Left lung (tissue), 4 donors: ENCODE measurements at regions not wholly inside any gene's neighbourhood (a gene's known extent, or its start where the extent isn't known, plus 50 kb on each side); places are given as distances from the start of the nearest gene placed in this dataset.

ENCODE experiments used
- ATAC-seq: fragments of 200-7000 bp; cut with Tn5 transposase; one replicate; pipeline ENCODE4 v1.9.1; 2020; ENCODE audit warnings: moderate library complexity
- DNase-seq, 4 donors: peaks; one replicate each; pipeline ENCODE4 v3.0.0-alpha.2; 2013 to 2020
- H3K27ac ChIP-seq, 2 donors: fragments of 200-600 bp; sonication (generic) in 1 of 2; one replicate each; pipeline versions ENCODE4 v1.5.0 to v1.8.0; 2020 to 2021
- H3K27me3 ChIP-seq, 2 donors: fragments of 200-600 bp; sonication (generic) in 1 of 2; one replicate each; pipeline versions ENCODE4 v1.5.0 to v1.8.0; 2020 to 2021
- H3K36me3 ChIP-seq, 2 donors: fragments of 200-600 bp; sonication (generic) in 1 of 2; one replicate each; pipeline versions ENCODE4 v1.5.0 to v1.8.0; 2020 to 2021
- H3K4me1 ChIP-seq, 2 donors: fragments of 200-600 bp; one replicate each; pipeline ENCODE4 v1.8.0; 2021
- H3K4me3 ChIP-seq, 2 donors: fragments of 200-600 bp; sonication (generic) in 1 of 2; one replicate each; pipeline versions ENCODE4 v1.5.0 to v1.8.0; 2020 to 2021; ENCODE audit warnings: mild to moderate bottlenecking in 1 of 2
- H3K9me3 ChIP-seq, 2 donors: fragments of 200-600 bp; sonication (generic) in 1 of 2; one replicate each; pipeline versions ENCODE4 v1.5.0 to v1.8.0; 2020 to 2021
- intact Hi-C, 2 donors: fragments of 100-400 bp; cut with DNase I; formaldehyde crosslinking; loops; one replicate each; pipeline versions ENCODE4 v1.11.2 to v1.14.2; 2022
- TF ChIP-seq, protein P1 (sequence below), 2 donors: fragments of 200-600 bp; sonication (generic) in 1 of 2; IDR thresholded peaks; one replicate each; pipeline versions ENCODE4 v1.5.0 to v1.8.0; 2021; ENCODE audit warnings: antibody characterized with exemption in 2 of 2
- donor health status: DM: no; HTN: yes; CAD: no.
- donor health status: DM: no; HTN: no; CAD: no.

GRCh38 chr5:124355928-124356327, 390.5 kb downstream of the ZNF608 start:
- no peaks in the 10 kb centered on the region for H3K27me3 ChIP-seq
- intact Hi-C loops, result no loop called here
- TF ChIP-seq, protein P1, sequence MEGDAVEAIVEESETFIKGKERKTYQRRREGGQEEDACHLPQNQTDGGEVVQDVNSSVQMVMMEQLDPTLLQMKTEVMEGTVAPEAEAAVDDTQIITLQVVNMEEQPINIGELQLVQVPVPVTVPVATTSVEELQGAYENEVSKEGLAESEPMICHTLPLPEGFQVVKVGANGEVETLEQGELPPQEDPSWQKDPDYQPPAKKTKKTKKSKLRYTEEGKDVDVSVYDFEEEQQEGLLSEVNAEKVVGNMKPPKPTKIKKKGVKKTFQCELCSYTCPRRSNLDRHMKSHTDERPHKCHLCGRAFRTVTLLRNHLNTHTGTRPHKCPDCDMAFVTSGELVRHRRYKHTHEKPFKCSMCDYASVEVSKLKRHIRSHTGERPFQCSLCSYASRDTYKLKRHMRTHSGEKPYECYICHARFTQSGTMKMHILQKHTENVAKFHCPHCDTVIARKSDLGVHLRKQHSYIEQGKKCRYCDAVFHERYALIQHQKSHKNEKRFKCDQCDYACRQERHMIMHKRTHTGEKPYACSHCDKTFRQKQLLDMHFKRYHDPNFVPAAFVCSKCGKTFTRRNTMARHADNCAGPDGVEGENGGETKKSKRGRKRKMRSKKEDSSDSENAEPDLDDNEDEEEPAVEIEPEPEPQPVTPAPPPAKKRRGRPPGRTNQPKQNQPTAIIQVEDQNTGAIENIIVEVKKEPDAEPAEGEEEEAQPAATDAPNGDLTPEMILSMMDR (IDR thresholded peaks at IDR 0.05), result no peak
- ATAC-seq (no peak), DNase-seq (no peak)
- H3K4me3 ChIP-seq, result no peak overlapping the region
- H3K27ac ChIP-seq, result no peak overlapping the region
- H3K4me1 ChIP-seq, result no peaks in the 10 kb centered on the region
- no peaks in the 10 kb centered on the region for H3K9me3 ChIP-seq
- H3K36me3 ChIP-seq, result no peaks in the 10 kb centered on the region

DNA sequence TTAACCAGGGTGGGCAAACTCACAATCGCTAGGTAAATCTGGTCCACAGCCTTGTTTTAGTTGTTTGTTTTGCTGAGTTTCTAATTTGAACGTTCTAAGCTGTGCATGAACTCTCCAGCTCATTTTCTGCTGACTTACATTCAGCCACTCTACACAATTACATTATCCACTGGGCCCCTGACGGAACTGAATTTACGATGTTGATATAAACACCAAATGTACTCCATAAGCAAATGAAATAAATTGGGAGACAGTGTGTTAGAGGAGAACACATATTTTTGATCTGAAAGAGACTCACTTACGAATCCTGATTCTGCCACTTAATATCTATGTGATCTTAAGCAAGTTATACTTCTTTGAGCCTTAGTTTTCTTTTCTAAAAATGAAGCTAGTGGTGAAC, 393.4 kb downstream of the ZNF608 start:
- no peak overlapping the region for H3K27ac ChIP-seq
- H3K27me3 ChIP-seq, result no peaks in the 10 kb centered on the region
- no peak for DNase-seq
- no peaks in the 10 kb centered on the region for H3K4me1 ChIP-seq
- ATAC-seq, result no peak
- intact Hi-C loops, result no loop called here
- H3K36me3 ChIP-seq, result no peaks in the 10 kb centered on the region
- H3K4me3 ChIP-seq, result no peak overlapping the region
- no peaks in the 10 kb centered on the region for H3K9me3 ChIP-seq
- TF ChIP-seq, protein P1 (IDR thresholded peaks at IDR 0.05), result no peak

GRCh38 chr5:124352312-124352711, 394.1 kb downstream of the ZNF608 start:
- Histone ChIP-seq H3K4me1 (no peaks in the 10 kb centered on the region), H3K4me3 (no peak overlapping the region), H3K27me3 (no peaks in the 10 kb centered on the region), H3K9me3 (no peaks in the 10 kb centered on the region), H3K27ac (no peak overlapping the region), H3K36me3 (no peaks in the 10 kb centered on the region)
- intact Hi-C loops, result no loop called here
- ATAC-seq, result no peak
- no peak for DNase-seq
- TF ChIP-seq, protein P1 (IDR thresholded peaks at IDR 0.05), result no peak

GRCh38 chr5:124349931-124350330, 396.5 kb downstream of the ZNF608 start:
- DNase-seq, result no peak

GRCh38 chr5:124343451-124343867, 403.0 kb downstream of the ZNF608 start:
- Histone ChIP-seq H3K27ac (no peak overlapping the region), H3K9me3 (no peaks in the 10 kb centered on the region), H3K4me3 (no peak overlapping the region), H3K4me1 (peaks cover 7 to 16% of the 10 kb centered on the region in 2 donors), H3K27me3 (no peaks in the 10 kb centered on the region), H3K36me3 (no peaks in the 10 kb centered on the region)
- ATAC-seq (peak; percentile 76), DNase-seq (peak in 2 of 4 donors; percentile 34 to 60)
- intact Hi-C loops, result no loop called here
- TF ChIP-seq, protein P1 (IDR thresholded peaks at IDR 0.05), result no peak

More at GRCh38 chr5:124349931-124350330, 396.5 kb downstream of the ZNF608 start:
- H3K4me3 ChIP-seq, result no peak overlapping the region
- no peaks in the 10 kb centered on the region for H3K9me3 ChIP-seq
- no peak overlapping the region for H3K27ac ChIP-seq
- TF ChIP-seq, protein P1 (IDR thresholded peaks at IDR 0.05), result no peak
- intact Hi-C loops, result no loop called here
- no peak for ATAC-seq
- H3K27me3 ChIP-seq, result no peaks in the 10 kb centered on the region
- no peaks in the 10 kb centered on the region for H3K36me3 ChIP-seq
- H3K4me1 ChIP-seq, result no peaks in the 10 kb centered on the region
